AG09309 (cell line): ENCODE measurements at regions not wholly inside any gene's neighbourhood (a gene's known extent, or its start where the extent isn't known, plus 50 kb on each side); places are given as distances from the start of the nearest gene placed in this dataset.

Source experiments
- DNase-seq: peaks from one replicate; pipeline ENCODE4 v3.0.0-alpha.2; 2010; ENCODE audit warnings: low read depth
- H3K4me3 ChIP-seq: 2 replicates; pipeline ENCODE4 v1.5.1; 2011; ENCODE audit warnings: mild to moderate bottlenecking, low read depth, low read length, moderate library complexity; ENCODE audit not compliant: control insufficient read depth
- CTCF ChIP-seq: IDR thresholded peaks from 2 replicates; pipeline ENCODE4 v1.5.1; 2011; ENCODE audit warnings: mild to moderate bottlenecking, low read depth, low read length, inconsistent platforms; ENCODE audit not compliant: insufficient read depth, control insufficient read depth; ENCODE audit errors: missing control alignments

- no peak for DNase-seq
- TF ChIP-seq CTCF: no peak
- no peak overlapping the region for H3K4me3 ChIP-seq
Measured at GRCh38 chr3:182464513-182465145, 328.7 kb upstream of the ATP11B start.

- no peak for TF ChIP-seq CTCF
- no peak for DNase-seq
- H3K4me3 ChIP-seq: no peak overlapping the region
Measured at GRCh38 chr3:182465301-182466185, 327.8 kb upstream of the ATP11B start.

- no peak for DNase-seq
- no peak overlapping the region for H3K4me3 ChIP-seq
- no peak for TF ChIP-seq CTCF
Measured at GRCh38 chr3:182469086-182469485, 324.2 kb upstream of the ATP11B start.

GRCh38 chr3:182470187-182470586, 323.1 kb upstream of the ATP11B start:
- no peak for DNase-seq
- TF ChIP-seq CTCF: no peak
- no peak overlapping the region for H3K4me3 ChIP-seq

- DNase-seq: no peak
- H3K4me3 ChIP-seq: no peak overlapping the region
- TF ChIP-seq CTCF: no peak
Measured at GRCh38 chr3:182473191-182473710, 320.1 kb upstream of the ATP11B start.

GRCh38 chr3:182478369-182478768, 314.9 kb upstream of the ATP11B start:
- DNase-seq: no peak

More at GRCh38 chr3:182478369-182478768, 314.9 kb upstream of the ATP11B start:
- no peak overlapping the region for H3K4me3 ChIP-seq
- TF ChIP-seq CTCF: no peak
